H9 (cell line): ENCODE measurements at regions not wholly inside any gene's neighbourhood (a gene's known extent, or its start where the extent isn't known, plus 50 kb on each side); places are given as distances from the start of the nearest gene placed in this dataset.

Source experiments
- DNase-seq: peaks from one replicate; pipeline ENCODE4 v3.0.0-alpha.2; 2017
- H2AFZ ChIP-seq: one replicate; pipeline ENCODE4 v1.6.1; 2013; ENCODE audit warnings: mild to moderate bottlenecking, low read length, control low read depth, moderate library complexity
- H2AK5ac ChIP-seq: 2 replicates; pipeline ENCODE4 v1.6.1; 2013; ENCODE audit warnings: low read length, control low read depth, mixed read lengths; ENCODE audit not compliant: insufficient read length
- H2BK120ac ChIP-seq: one replicate; pipeline ENCODE4 v1.6.1; 2013; ENCODE audit warnings: low read depth, mild to moderate bottlenecking, low read length, control low read depth, inconsistent platforms; ENCODE audit not compliant: poor library complexity, severe bottlenecking
- H2BK12ac ChIP-seq: 2 replicates; pipeline ENCODE4 v1.6.1; 2013; ENCODE audit warnings: low read length, control low read depth, mixed read lengths, low read depth; ENCODE audit not compliant: insufficient read length
- H2BK15ac ChIP-seq: 2 replicates; pipeline ENCODE4 v1.6.1; 2013; ENCODE audit warnings: low read depth, low read length, control low read depth
- H2BK20ac ChIP-seq: one replicate; pipeline ENCODE4 v1.6.1; 2013; ENCODE audit warnings: low read depth, mild to moderate bottlenecking, low read length, control low read depth, inconsistent platforms; ENCODE audit not compliant: poor library complexity, severe bottlenecking
- H2BK5ac ChIP-seq: 2 replicates; pipeline ENCODE4 v1.6.1; 2013; ENCODE audit warnings: low read length, control low read depth, mixed read lengths; ENCODE audit not compliant: insufficient read length
- H3K14ac ChIP-seq: 2 replicates; pipeline ENCODE4 v1.6.1; 2013; ENCODE audit warnings: low read length, control low read depth; ENCODE audit not compliant: insufficient read depth
- H3K18ac ChIP-seq: 2 replicates; pipeline ENCODE4 v1.6.1; 2013; ENCODE audit warnings: low read depth, mild to moderate bottlenecking, mixed read lengths, low read length, control low read depth; ENCODE audit not compliant: insufficient read length
- H3K23ac ChIP-seq: 2 replicates; pipeline ENCODE4 v1.6.1; 2013; ENCODE audit warnings: low read length, control low read depth, mixed read lengths, low read depth; ENCODE audit not compliant: insufficient read length
- H3K23me2 ChIP-seq: 2 replicates; pipeline ENCODE4 v1.6.1; 2013; ENCODE audit warnings: low read depth, mild to moderate bottlenecking, mixed read lengths, low read length, control low read depth; ENCODE audit not compliant: insufficient read length, poor library complexity, severe bottlenecking
- H3K27ac ChIP-seq: 2 replicates; pipeline ENCODE4 v1.5.1; 2013; ENCODE audit warnings: low read length, control low read depth, mixed read lengths, low read depth; ENCODE audit not compliant: insufficient read length
- H3K27me3 ChIP-seq: 2 replicates; pipeline ENCODE4 v1.6.1; 2013; ENCODE audit warnings: low read length, control low read depth, inconsistent platforms; ENCODE audit not compliant: insufficient read depth
- H3K4ac ChIP-seq: 2 replicates; pipeline ENCODE4 v1.6.1; 2013; ENCODE audit warnings: low read depth, mild to moderate bottlenecking, control low read depth, inconsistent platforms, low read length, moderate library complexity
- H3K4me1 ChIP-seq: 2 replicates; pipeline ENCODE4 v1.6.1; 2013; ENCODE audit warnings: low read length, control low read depth, inconsistent platforms; ENCODE audit not compliant: insufficient read depth
- H3K4me2 ChIP-seq: 2 replicates; pipeline ENCODE4 v1.6.1; 2013; ENCODE audit warnings: low read length, control low read depth, mixed read lengths; ENCODE audit not compliant: insufficient read length, insufficient read depth
- H3K56ac ChIP-seq: 2 replicates; pipeline ENCODE4 v1.6.1; 2013; ENCODE audit warnings: low read depth, mild to moderate bottlenecking, mixed read lengths, low read length, control low read depth; ENCODE audit not compliant: insufficient read length
- H3K79me1 ChIP-seq: 2 replicates; pipeline ENCODE4 v1.6.1; 2013; ENCODE audit warnings: low read depth, mild to moderate bottlenecking, moderate library complexity, low read length, control low read depth, inconsistent platforms; ENCODE audit not compliant: insufficient read depth, poor library complexity, severe bottlenecking
- H3K79me2 ChIP-seq: 2 replicates; pipeline ENCODE4 v1.6.1; 2013; ENCODE audit warnings: low read length, control low read depth, inconsistent platforms; ENCODE audit not compliant: insufficient read depth
- H3K9ac ChIP-seq: 2 replicates; pipeline ENCODE4 v1.6.1; 2013; ENCODE audit warnings: low read length, control low read depth, mixed read lengths; ENCODE audit not compliant: insufficient read length; ENCODE audit errors: extremely low read depth
- H3K9me3 ChIP-seq: one replicate; pipeline ENCODE4 v1.6.1; 2013; ENCODE audit warnings: low read depth, low read length, inconsistent platforms; ENCODE audit not compliant: control insufficient read depth
- H3T11ph ChIP-seq: one replicate; pipeline ENCODE4 v1.6.1; 2013; ENCODE audit warnings: mild to moderate bottlenecking, low read length, control low read depth, inconsistent platforms
- H4K20me1 ChIP-seq: one replicate; pipeline ENCODE4 v1.6.1; 2013; ENCODE audit not compliant: control insufficient read depth, insufficient read length, insufficient read depth
- H4K5ac ChIP-seq: 2 replicates; pipeline ENCODE4 v1.6.1; 2013; ENCODE audit warnings: low read depth, mild to moderate bottlenecking, mixed read lengths, low read length, control low read depth; ENCODE audit not compliant: insufficient read length
- H4K8ac ChIP-seq: replicated peaks from 2 replicates; pipeline ENCODE4 v1.6.1; 2013; ENCODE audit warnings: low read length, control low read depth, mixed read lengths, low read depth; ENCODE audit not compliant: insufficient read length
- H4K91ac ChIP-seq: 2 replicates; pipeline ENCODE4 v1.6.1; 2013; ENCODE audit warnings: low read depth, mild to moderate bottlenecking, moderate library complexity, mixed read lengths, low read length, control low read depth; ENCODE audit not compliant: insufficient read length
- H3K27ac Mint-ChIP-seq, 3 experiments: 2 replicates in 2 of 3; 3 replicates in 1 of 3; pipeline ENCODE4 v1.8.0; 2020 to 2021; ENCODE audit warnings: mixed read lengths in 3 of 3, mild to moderate bottlenecking in 1 of 3, moderate library complexity in 1 of 3
- H3K27me3 Mint-ChIP-seq: 2 replicates; pipeline ENCODE4 v1.8.0; 2021; ENCODE audit warnings: low read depth, mild to moderate bottlenecking, moderate library complexity, mixed read lengths
- H3K36me3 Mint-ChIP-seq, 3 experiments: 2 replicates in 2 of 3; 3 replicates in 1 of 3; pipeline ENCODE4 v1.8.0; 2020 to 2021; ENCODE audit warnings: low read depth in 3 of 3, mixed read lengths in 3 of 3; ENCODE audit not compliant: insufficient read depth in 1 of 3
- H3K4me1 Mint-ChIP-seq, 2 experiments: 2 replicates each; pipeline ENCODE4 v1.8.0; 2020; ENCODE audit warnings: mixed read lengths in 2 of 2
- H3K4me3 Mint-ChIP-seq, 2 experiments: 2 replicates in 1 of 2; 3 replicates in 1 of 2; pipeline ENCODE4 v1.8.0; 2020 to 2021; ENCODE audit warnings: mild to moderate bottlenecking in 2 of 2, mixed read lengths in 2 of 2, moderate library complexity in 1 of 2
- H3K9me3 Mint-ChIP-seq, 2 experiments: 2 replicates in 1 of 2; 3 replicates in 1 of 2; pipeline ENCODE4 v1.8.0; 2020; ENCODE audit warnings: mild to moderate bottlenecking in 2 of 2, mixed read lengths in 2 of 2, moderate library complexity in 1 of 2
- WGBS: extraction: QIAGEN DNeasy Blood & Tissue Kit; methylation state at CpG from one replicate; pipeline ENCODE4 v1.1.7; 2013; ENCODE audit warnings: missing lambda C conversion rate, low lambda C conversion rate, mixed read lengths; ENCODE audit not compliant: insufficient read length; ENCODE audit errors: extremely low coverage; 5-methylcytosine and 5-hydroxymethylcytosine counted together
- TF ChIP-seq, protein P1 (sequence below): fragments of 200-600 bp; sonication (generic); conservative IDR thresholded peaks from 3 replicates; pipeline ENCODE4 v1.8.0; 2021; ENCODE audit warnings: antibody characterized with exemption, mild to moderate bottlenecking

DNA sequence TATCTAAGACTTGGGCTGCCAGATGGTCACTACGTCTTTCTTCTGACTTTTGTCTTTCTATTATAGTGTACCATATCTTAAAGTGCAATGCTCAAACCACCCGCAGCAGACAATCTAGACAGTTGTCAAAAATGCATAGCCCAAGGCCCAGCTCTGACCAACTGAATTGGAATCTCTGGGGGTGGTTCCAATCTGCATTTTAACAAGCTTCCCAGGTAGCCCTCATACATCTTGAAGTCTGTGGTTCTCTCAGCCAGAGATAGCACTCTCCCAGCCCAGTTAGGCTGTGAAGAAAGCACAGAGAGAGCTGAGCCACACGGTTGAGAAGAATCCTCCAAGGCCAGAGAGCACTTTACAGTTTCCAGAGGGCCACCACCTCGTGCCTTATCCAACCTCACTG is 128.2 kb upstream of the HAND1 start:
- H3K4me3 Mint-ChIP-seq, result no peak overlapping the region
- no peak for DNase-seq
- H4K91ac ChIP-seq, result no peak overlapping the region
- no peak overlapping the region for H3K14ac ChIP-seq
- no peak overlapping the region for H3K4ac ChIP-seq
- H3T11ph ChIP-seq, result no peak overlapping the region
- peaks cover 9% of the 10 kb centered on the region for H3K23me2 ChIP-seq
- H3K27ac ChIP-seq, result no peak overlapping the region
- no peaks in the 10 kb centered on the region for H3K9me3 Mint-ChIP-seq
- no peak overlapping the region for H3K56ac ChIP-seq
- TF ChIP-seq, protein P1, sequence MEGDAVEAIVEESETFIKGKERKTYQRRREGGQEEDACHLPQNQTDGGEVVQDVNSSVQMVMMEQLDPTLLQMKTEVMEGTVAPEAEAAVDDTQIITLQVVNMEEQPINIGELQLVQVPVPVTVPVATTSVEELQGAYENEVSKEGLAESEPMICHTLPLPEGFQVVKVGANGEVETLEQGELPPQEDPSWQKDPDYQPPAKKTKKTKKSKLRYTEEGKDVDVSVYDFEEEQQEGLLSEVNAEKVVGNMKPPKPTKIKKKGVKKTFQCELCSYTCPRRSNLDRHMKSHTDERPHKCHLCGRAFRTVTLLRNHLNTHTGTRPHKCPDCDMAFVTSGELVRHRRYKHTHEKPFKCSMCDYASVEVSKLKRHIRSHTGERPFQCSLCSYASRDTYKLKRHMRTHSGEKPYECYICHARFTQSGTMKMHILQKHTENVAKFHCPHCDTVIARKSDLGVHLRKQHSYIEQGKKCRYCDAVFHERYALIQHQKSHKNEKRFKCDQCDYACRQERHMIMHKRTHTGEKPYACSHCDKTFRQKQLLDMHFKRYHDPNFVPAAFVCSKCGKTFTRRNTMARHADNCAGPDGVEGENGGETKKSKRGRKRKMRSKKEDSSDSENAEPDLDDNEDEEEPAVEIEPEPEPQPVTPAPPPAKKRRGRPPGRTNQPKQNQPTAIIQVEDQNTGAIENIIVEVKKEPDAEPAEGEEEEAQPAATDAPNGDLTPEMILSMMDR, result no peak
- peaks cover 19% of the 10 kb centered on the region for H3K27me3 ChIP-seq
- whole genome bisulfite sequencing, result no CpG with 5 or more reads among the region's 4 CpGs
- H2BK5ac ChIP-seq, result no peak overlapping the region
- H2BK15ac ChIP-seq, result no peak overlapping the region
- no peak overlapping the region for H3K18ac ChIP-seq
- H2AFZ ChIP-seq, result no peak overlapping the region
- H3K4me2 ChIP-seq, result no peak overlapping the region
- no peak overlapping the region for H2BK20ac ChIP-seq
- peaks cover 31 to 41% of the 10 kb centered on the region in 2 experiments for H3K4me1 Mint-ChIP-seq
- H3K23ac ChIP-seq, result no peak overlapping the region
- no peak overlapping the region for H4K8ac ChIP-seq
- peaks cover 71% of the 10 kb centered on the region for H3K27me3 Mint-ChIP-seq
- H2BK12ac ChIP-seq, result no peak overlapping the region
- no peak overlapping the region for H3K9ac ChIP-seq
- H3K36me3 Mint-ChIP-seq, result no peaks in the 10 kb centered on the region
- H2BK120ac ChIP-seq, result no peak overlapping the region
- H2AK5ac ChIP-seq, result no peak overlapping the region
- no peaks in the 10 kb centered on the region for H3K79me1 ChIP-seq
- H3K9me3 ChIP-seq, result no peaks in the 10 kb centered on the region
- H3K27ac Mint-ChIP-seq, result no peak overlapping the region
- no peak overlapping the region for H4K5ac ChIP-seq
- H3K4me1 ChIP-seq, result peaks cover 12% of the 10 kb centered on the region; the same call in 1 of the 2 replicates
- peaks cover 3% of the 10 kb centered on the region for H4K20me1 ChIP-seq
- no peaks in the 10 kb centered on the region for H3K79me2 ChIP-seq
